H9 (cell line): ENCODE measurements at regions not wholly inside any gene's neighbourhood (a gene's known extent, or its start where the extent isn't known, plus 50 kb on each side); places are given as distances from the start of the nearest gene placed in this dataset.

Experiments used
- DNase-seq: peaks from one replicate; pipeline ENCODE4 v3.0.0-alpha.2; 2017
- H2AFZ ChIP-seq: one replicate; pipeline ENCODE4 v1.6.1; 2013; ENCODE audit warnings: mild to moderate bottlenecking, low read length, control low read depth, moderate library complexity
- H2AK5ac ChIP-seq: 2 replicates; pipeline ENCODE4 v1.6.1; 2013; ENCODE audit warnings: low read length, control low read depth, mixed read lengths; ENCODE audit not compliant: insufficient read length
- H2BK120ac ChIP-seq: one replicate; pipeline ENCODE4 v1.6.1; 2013; ENCODE audit warnings: low read depth, mild to moderate bottlenecking, low read length, control low read depth, inconsistent platforms; ENCODE audit not compliant: poor library complexity, severe bottlenecking
- H2BK12ac ChIP-seq: 2 replicates; pipeline ENCODE4 v1.6.1; 2013; ENCODE audit warnings: low read length, control low read depth, mixed read lengths, low read depth; ENCODE audit not compliant: insufficient read length
- H2BK15ac ChIP-seq: 2 replicates; pipeline ENCODE4 v1.6.1; 2013; ENCODE audit warnings: low read depth, low read length, control low read depth
- H2BK20ac ChIP-seq: one replicate; pipeline ENCODE4 v1.6.1; 2013; ENCODE audit warnings: low read depth, mild to moderate bottlenecking, low read length, control low read depth, inconsistent platforms; ENCODE audit not compliant: poor library complexity, severe bottlenecking
- H2BK5ac ChIP-seq: 2 replicates; pipeline ENCODE4 v1.6.1; 2013; ENCODE audit warnings: low read length, control low read depth, mixed read lengths; ENCODE audit not compliant: insufficient read length
- H3K14ac ChIP-seq: 2 replicates; pipeline ENCODE4 v1.6.1; 2013; ENCODE audit warnings: low read length, control low read depth; ENCODE audit not compliant: insufficient read depth
- H3K18ac ChIP-seq: 2 replicates; pipeline ENCODE4 v1.6.1; 2013; ENCODE audit warnings: low read depth, mild to moderate bottlenecking, mixed read lengths, low read length, control low read depth; ENCODE audit not compliant: insufficient read length
- H3K23ac ChIP-seq: 2 replicates; pipeline ENCODE4 v1.6.1; 2013; ENCODE audit warnings: low read length, control low read depth, mixed read lengths, low read depth; ENCODE audit not compliant: insufficient read length
- H3K23me2 ChIP-seq: 2 replicates; pipeline ENCODE4 v1.6.1; 2013; ENCODE audit warnings: low read depth, mild to moderate bottlenecking, mixed read lengths, low read length, control low read depth; ENCODE audit not compliant: insufficient read length, poor library complexity, severe bottlenecking
- H3K27ac ChIP-seq: 2 replicates; pipeline ENCODE4 v1.5.1; 2013; ENCODE audit warnings: low read length, control low read depth, mixed read lengths, low read depth; ENCODE audit not compliant: insufficient read length
- H3K27me3 ChIP-seq: 2 replicates; pipeline ENCODE4 v1.6.1; 2013; ENCODE audit warnings: low read length, control low read depth, inconsistent platforms; ENCODE audit not compliant: insufficient read depth
- H3K4ac ChIP-seq: 2 replicates; pipeline ENCODE4 v1.6.1; 2013; ENCODE audit warnings: low read depth, mild to moderate bottlenecking, control low read depth, inconsistent platforms, low read length, moderate library complexity
- H3K4me1 ChIP-seq: 2 replicates; pipeline ENCODE4 v1.6.1; 2013; ENCODE audit warnings: low read length, control low read depth, inconsistent platforms; ENCODE audit not compliant: insufficient read depth
- H3K4me2 ChIP-seq: 2 replicates; pipeline ENCODE4 v1.6.1; 2013; ENCODE audit warnings: low read length, control low read depth, mixed read lengths; ENCODE audit not compliant: insufficient read length, insufficient read depth
- H3K56ac ChIP-seq: 2 replicates; pipeline ENCODE4 v1.6.1; 2013; ENCODE audit warnings: low read depth, mild to moderate bottlenecking, mixed read lengths, low read length, control low read depth; ENCODE audit not compliant: insufficient read length
- H3K79me1 ChIP-seq: 2 replicates; pipeline ENCODE4 v1.6.1; 2013; ENCODE audit warnings: low read depth, mild to moderate bottlenecking, moderate library complexity, low read length, control low read depth, inconsistent platforms; ENCODE audit not compliant: insufficient read depth, poor library complexity, severe bottlenecking
- H3K79me2 ChIP-seq: 2 replicates; pipeline ENCODE4 v1.6.1; 2013; ENCODE audit warnings: low read length, control low read depth, inconsistent platforms; ENCODE audit not compliant: insufficient read depth
- H3K9ac ChIP-seq: 2 replicates; pipeline ENCODE4 v1.6.1; 2013; ENCODE audit warnings: low read length, control low read depth, mixed read lengths; ENCODE audit not compliant: insufficient read length; ENCODE audit errors: extremely low read depth
- H3K9me3 ChIP-seq: one replicate; pipeline ENCODE4 v1.6.1; 2013; ENCODE audit warnings: low read depth, low read length, inconsistent platforms; ENCODE audit not compliant: control insufficient read depth
- H3T11ph ChIP-seq: one replicate; pipeline ENCODE4 v1.6.1; 2013; ENCODE audit warnings: mild to moderate bottlenecking, low read length, control low read depth, inconsistent platforms
- H4K20me1 ChIP-seq: one replicate; pipeline ENCODE4 v1.6.1; 2013; ENCODE audit not compliant: control insufficient read depth, insufficient read length, insufficient read depth
- H4K5ac ChIP-seq: 2 replicates; pipeline ENCODE4 v1.6.1; 2013; ENCODE audit warnings: low read depth, mild to moderate bottlenecking, mixed read lengths, low read length, control low read depth; ENCODE audit not compliant: insufficient read length
- H4K8ac ChIP-seq: replicated peaks from 2 replicates; pipeline ENCODE4 v1.6.1; 2013; ENCODE audit warnings: low read length, control low read depth, mixed read lengths, low read depth; ENCODE audit not compliant: insufficient read length
- H4K91ac ChIP-seq: 2 replicates; pipeline ENCODE4 v1.6.1; 2013; ENCODE audit warnings: low read depth, mild to moderate bottlenecking, moderate library complexity, mixed read lengths, low read length, control low read depth; ENCODE audit not compliant: insufficient read length
- H3K27ac Mint-ChIP-seq, 3 experiments: 2 replicates in 2 of 3; 3 replicates in 1 of 3; pipeline ENCODE4 v1.8.0; 2020 to 2021; ENCODE audit warnings: mixed read lengths in 3 of 3, mild to moderate bottlenecking in 1 of 3, moderate library complexity in 1 of 3
- H3K27me3 Mint-ChIP-seq: 2 replicates; pipeline ENCODE4 v1.8.0; 2021; ENCODE audit warnings: low read depth, mild to moderate bottlenecking, moderate library complexity, mixed read lengths
- H3K36me3 Mint-ChIP-seq, 3 experiments: 2 replicates in 2 of 3; 3 replicates in 1 of 3; pipeline ENCODE4 v1.8.0; 2020 to 2021; ENCODE audit warnings: low read depth in 3 of 3, mixed read lengths in 3 of 3; ENCODE audit not compliant: insufficient read depth in 1 of 3
- H3K4me1 Mint-ChIP-seq, 2 experiments: 2 replicates each; pipeline ENCODE4 v1.8.0; 2020; ENCODE audit warnings: mixed read lengths in 2 of 2
- H3K4me3 Mint-ChIP-seq, 2 experiments: 2 replicates in 1 of 2; 3 replicates in 1 of 2; pipeline ENCODE4 v1.8.0; 2020 to 2021; ENCODE audit warnings: mild to moderate bottlenecking in 2 of 2, mixed read lengths in 2 of 2, moderate library complexity in 1 of 2
- H3K9me3 Mint-ChIP-seq, 2 experiments: 2 replicates in 1 of 2; 3 replicates in 1 of 2; pipeline ENCODE4 v1.8.0; 2020; ENCODE audit warnings: mild to moderate bottlenecking in 2 of 2, mixed read lengths in 2 of 2, moderate library complexity in 1 of 2
- WGBS: extraction: QIAGEN DNeasy Blood & Tissue Kit; methylation state at CpG from one replicate; pipeline ENCODE4 v1.1.7; 2013; ENCODE audit warnings: missing lambda C conversion rate, low lambda C conversion rate, mixed read lengths; ENCODE audit not compliant: insufficient read length; ENCODE audit errors: extremely low coverage; 5-methylcytosine and 5-hydroxymethylcytosine counted together
- TF ChIP-seq, protein P1 (sequence below): fragments of 200-600 bp; sonication (generic); conservative IDR thresholded peaks from 3 replicates; pipeline ENCODE4 v1.8.0; 2021; ENCODE audit warnings: antibody characterized with exemption, mild to moderate bottlenecking

DNA sequence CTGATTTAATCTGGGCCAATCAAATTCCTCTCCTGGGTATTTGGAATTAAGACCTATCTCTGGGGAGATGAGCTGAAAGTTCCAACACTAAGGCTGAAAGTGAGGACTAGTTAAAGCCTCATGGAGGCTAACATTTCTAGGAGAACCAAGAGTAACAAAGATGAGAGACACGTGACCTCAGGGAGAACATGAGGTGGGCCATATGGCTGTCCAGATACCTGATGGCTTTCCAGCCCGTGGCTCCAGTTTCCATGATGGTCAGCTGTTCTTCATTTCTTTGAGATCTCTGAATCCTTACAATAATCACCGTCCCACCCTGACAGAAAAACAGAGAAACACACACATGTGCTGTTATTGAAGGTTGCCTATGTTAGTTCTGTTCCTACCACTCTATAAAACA, 66.1 kb downstream of the LEPR start:
- Histone ChIP-seq H3K79me2 (no peaks in the 10 kb centered on the region), H3K18ac (no peak overlapping the region), H4K20me1 (no peaks in the 10 kb centered on the region), H2BK12ac (no peak overlapping the region), H2BK15ac (no peak overlapping the region), H4K8ac (no peak overlapping the region), H3K4ac (no peak overlapping the region), H3K9ac (no peak overlapping the region), H2BK120ac (no peak overlapping the region), H3K79me1 (no peaks in the 10 kb centered on the region), H2BK5ac (no peak overlapping the region), H3K56ac (no peak overlapping the region), H2AK5ac (no peak overlapping the region), H3K23ac (no peak overlapping the region), H3K14ac (no peak overlapping the region), H3K4me2 (no peak overlapping the region), H3K23me2 (no peaks in the 10 kb centered on the region), H3K27me3 (no peaks in the 10 kb centered on the region), H4K91ac (no peak overlapping the region), H3K4me1 (no peaks in the 10 kb centered on the region), H2AFZ (no peak overlapping the region), H3K27ac (no peak overlapping the region), H3T11ph (no peak overlapping the region), H4K5ac (no peak overlapping the region), H3K9me3 (no peaks in the 10 kb centered on the region), H2BK20ac (no peak overlapping the region)
- no peaks in the 10 kb centered on the region; the same call in 1 of the 2 replicates for H3K27me3 Mint-ChIP-seq
- WGBS = no CpG with 5 or more reads among the region's 3 CpGs
- TF ChIP-seq, protein P1, sequence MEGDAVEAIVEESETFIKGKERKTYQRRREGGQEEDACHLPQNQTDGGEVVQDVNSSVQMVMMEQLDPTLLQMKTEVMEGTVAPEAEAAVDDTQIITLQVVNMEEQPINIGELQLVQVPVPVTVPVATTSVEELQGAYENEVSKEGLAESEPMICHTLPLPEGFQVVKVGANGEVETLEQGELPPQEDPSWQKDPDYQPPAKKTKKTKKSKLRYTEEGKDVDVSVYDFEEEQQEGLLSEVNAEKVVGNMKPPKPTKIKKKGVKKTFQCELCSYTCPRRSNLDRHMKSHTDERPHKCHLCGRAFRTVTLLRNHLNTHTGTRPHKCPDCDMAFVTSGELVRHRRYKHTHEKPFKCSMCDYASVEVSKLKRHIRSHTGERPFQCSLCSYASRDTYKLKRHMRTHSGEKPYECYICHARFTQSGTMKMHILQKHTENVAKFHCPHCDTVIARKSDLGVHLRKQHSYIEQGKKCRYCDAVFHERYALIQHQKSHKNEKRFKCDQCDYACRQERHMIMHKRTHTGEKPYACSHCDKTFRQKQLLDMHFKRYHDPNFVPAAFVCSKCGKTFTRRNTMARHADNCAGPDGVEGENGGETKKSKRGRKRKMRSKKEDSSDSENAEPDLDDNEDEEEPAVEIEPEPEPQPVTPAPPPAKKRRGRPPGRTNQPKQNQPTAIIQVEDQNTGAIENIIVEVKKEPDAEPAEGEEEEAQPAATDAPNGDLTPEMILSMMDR = no peak
- no peaks in the 10 kb centered on the region for H3K4me1 Mint-ChIP-seq
- no peaks in the 10 kb centered on the region for H3K36me3 Mint-ChIP-seq
- H3K4me3 Mint-ChIP-seq = no peak overlapping the region
- H3K27ac Mint-ChIP-seq = no peak overlapping the region
- DNase-seq = no peak
- no peaks in the 10 kb centered on the region for H3K9me3 Mint-ChIP-seq
